ENCODE measurements at regions not wholly inside any gene's neighbourhood (a gene's known extent, or its start where the extent isn't known, plus 50 kb on each side); places are given as distances from the start of the nearest gene placed in this dataset.

DNA sequence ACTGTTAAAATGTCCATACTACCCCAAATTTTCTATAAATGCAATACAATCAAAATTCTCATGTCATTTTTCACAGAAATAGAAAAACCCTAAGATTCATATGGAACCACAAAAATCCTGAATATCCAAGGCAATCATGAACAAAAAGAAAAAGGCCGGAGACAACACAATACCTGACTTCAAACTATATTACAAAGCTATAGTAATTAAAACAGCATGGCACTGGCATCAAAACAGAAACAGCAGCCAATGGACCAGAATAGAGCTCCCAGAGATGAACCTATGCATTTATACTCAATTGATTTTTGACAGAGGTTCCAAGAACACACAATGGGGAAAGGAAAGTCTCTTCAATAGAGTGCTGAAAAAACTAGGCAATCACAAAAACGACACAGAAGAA is 128.8 kb downstream of the SDHAF3 start:
- TF ChIP-seq SP4 (IDR thresholded peaks at IDR 0.05; ENCODE audit: low read length) (no peak), POLR2AphosphoS5 (IDR thresholded peaks at IDR 0.05; ENCODE audit: low read depth, low read length) (no peak), CEBPB (IDR thresholded peaks at IDR 0.05; ENCODE audit: low read depth, low read length) (no peak), BRCA1 (IDR thresholded peaks at IDR 0.05; ENCODE audit: low read depth, low read length) (no peak), GTF2F1 (IDR thresholded peaks at IDR 0.05; ENCODE audit: borderline replicate concordance, low read depth, low read length) (no peak), POLR2A (IDR thresholded peaks at IDR 0.05; ENCODE audit: control extremely low read depth in 1 of 2, low read depth in 2 of 2, low read length in 2 of 2) (no peak), CBX8 (IDR thresholded peaks at IDR 0.05; ENCODE audit: borderline replicate concordance, low read depth, low read length) (no peak), JUND (IDR thresholded peaks at IDR 0.05; ENCODE audit: low read length) (no peak), SIN3A (conservative IDR thresholded peaks at IDR 0.05 in 1 of 2, IDR thresholded peaks at IDR 0.05 in 1 of 2; ENCODE audit: low read depth in 1 of 2, low read length in 2 of 2) (no peak)
- TF ChIP-seq, protein P1, sequence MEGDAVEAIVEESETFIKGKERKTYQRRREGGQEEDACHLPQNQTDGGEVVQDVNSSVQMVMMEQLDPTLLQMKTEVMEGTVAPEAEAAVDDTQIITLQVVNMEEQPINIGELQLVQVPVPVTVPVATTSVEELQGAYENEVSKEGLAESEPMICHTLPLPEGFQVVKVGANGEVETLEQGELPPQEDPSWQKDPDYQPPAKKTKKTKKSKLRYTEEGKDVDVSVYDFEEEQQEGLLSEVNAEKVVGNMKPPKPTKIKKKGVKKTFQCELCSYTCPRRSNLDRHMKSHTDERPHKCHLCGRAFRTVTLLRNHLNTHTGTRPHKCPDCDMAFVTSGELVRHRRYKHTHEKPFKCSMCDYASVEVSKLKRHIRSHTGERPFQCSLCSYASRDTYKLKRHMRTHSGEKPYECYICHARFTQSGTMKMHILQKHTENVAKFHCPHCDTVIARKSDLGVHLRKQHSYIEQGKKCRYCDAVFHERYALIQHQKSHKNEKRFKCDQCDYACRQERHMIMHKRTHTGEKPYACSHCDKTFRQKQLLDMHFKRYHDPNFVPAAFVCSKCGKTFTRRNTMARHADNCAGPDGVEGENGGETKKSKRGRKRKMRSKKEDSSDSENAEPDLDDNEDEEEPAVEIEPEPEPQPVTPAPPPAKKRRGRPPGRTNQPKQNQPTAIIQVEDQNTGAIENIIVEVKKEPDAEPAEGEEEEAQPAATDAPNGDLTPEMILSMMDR (IDR thresholded peaks at IDR 0.05; ENCODE audit: control extremely low read depth in 1 of 3, insufficient read depth in 1 of 3, low read depth in 1 of 3, low read length in 3 of 3): no peak
